ENCODE measurements at regions not wholly inside any gene's neighbourhood (a gene's known extent, or its start where the extent isn't known, plus 50 kb on each side); places are given as distances from the start of the nearest gene placed in this dataset.

GRCh38 chr10:58888957-58889356 lies 287.5 kb upstream of the PHYHIPL start:
- Histone ChIP-seq H3K27me3 (no peaks in the 10 kb centered on the region), H3K4me1 (peaks cover 0 to 6% (median 0%) of the 10 kb centered on the region in 12 donors), H3K4me3 (no peak overlapping the region), H3K9me3 (no peaks in the 10 kb centered on the region), H3K36me3 (no peaks in the 10 kb centered on the region), H3K27ac (no peak overlapping the region)
- intact Hi-C loops (cut with DNase I), result no loop called here
- WGBS, 4 donors, result 76 to 83% (median 81%) methylated on average over 3 of the region's 3 CpGs
- TF ChIP-seq POLR2A (IDR thresholded peaks at IDR 0.05), result no peak
- TF ChIP-seq CTCF (IDR thresholded peaks at IDR 0.05), result no peak
- DNase-seq (no peak), ATAC-seq (no peak)

GRCh38 chr10:58892031-58892531 lies 284.4 kb upstream of the PHYHIPL start:
- intact Hi-C loops (cut with DNase I), result no loop called here
- TF ChIP-seq POLR2A (IDR thresholded peaks at IDR 0.05), result no peak
- no peak for TF ChIP-seq CTCF (IDR thresholded peaks at IDR 0.05)
- no peak overlapping the region for H3K27ac ChIP-seq
- H3K4me1 ChIP-seq, result peaks cover 0 to 18% (median 0%) of the 10 kb centered on the region in 12 donors
- peak in 2 of 5 donors; percentile 15 to 41 for DNase-seq
- no peaks in the 10 kb centered on the region for H3K9me3 ChIP-seq
- WGBS, 4 donors, result 51 to 67% (median 54%) methylated on average over 3 of the region's 3 CpGs
- no peak overlapping the region for H3K4me3 ChIP-seq
- ATAC-seq, result no peak
- H3K27me3 ChIP-seq, result no peaks in the 10 kb centered on the region
- H3K36me3 ChIP-seq, result no peaks in the 10 kb centered on the region

- ATAC-seq, result peak in 3 of 4 donors; percentile 38 to 57 (median 57)
- H3K4me3 ChIP-seq, result no peak overlapping the region
- H3K27me3 ChIP-seq, result no peaks in the 10 kb centered on the region
- no peaks in the 10 kb centered on the region for H3K9me3 ChIP-seq
- TF ChIP-seq POLR2A (IDR thresholded peaks at IDR 0.05) (no peak), CTCF (IDR thresholded peaks at IDR 0.05) (peak in 2 of 12 donors; percentile 22 to 28)
- H3K36me3 ChIP-seq, result no peaks in the 10 kb centered on the region
- intact Hi-C loops (cut with DNase I), result no loop called here
- peak in 3 of 5 donors; percentile 18 to 21 (median 19) for DNase-seq
- H3K27ac ChIP-seq, result peak overlapping the region in 2 of 12 donors; percentile 36 to 50
- peaks cover 0 to 20% (median 0%) of the 10 kb centered on the region in 12 donors for H3K4me1 ChIP-seq
- 26 to 44% (median 29%) methylated on average over 2 of the region's 2 CpGs for WGBS, 4 donors
These were observed 281.5 kb upstream of the PHYHIPL start for GRCh38 chr10:58894929-58895328.

- Histone ChIP-seq H3K4me1 (peaks cover 0 to 20% (median 0%) of the 10 kb centered on the region in 12 donors), H3K27me3 (no peaks in the 10 kb centered on the region), H3K9me3 (no peaks in the 10 kb centered on the region), H3K36me3 (no peaks in the 10 kb centered on the region), H3K27ac (peak overlapping the region in 2 of 12 donors; percentile 35 to 36), H3K4me3 (no peak overlapping the region)
- ATAC-seq (no peak), DNase-seq (no peak)
- TF ChIP-seq CTCF (IDR thresholded peaks at IDR 0.05), result no peak
- TF ChIP-seq POLR2A (IDR thresholded peaks at IDR 0.05), result no peak
- intact Hi-C loops (cut with DNase I), result no loop called here
- 57 to 75% (median 66%) methylated on average over 1 of the region's 1 CpG for WGBS, 4 donors
These were observed 280.2 kb upstream of the PHYHIPL start for GRCh38 chr10:58896229-58896628.

Measured in heart left ventricle (tissue), 16 donors.